M059J (cell line): ENCODE measurements at regions not wholly inside any gene's neighbourhood (a gene's known extent, or its start where the extent isn't known, plus 50 kb on each side); places are given as distances from the start of the nearest gene placed in this dataset.
"Not testable (repeated sequence)": the region's sequence is repeated elsewhere in the genome, so short reads cannot be mapped to it uniquely, and the experiment has no call there.

Experiments
- DNase-seq: peaks from one replicate; pipeline ENCODE4 v3.0.0-alpha.2; 2012; ENCODE audit warnings: low read depth

DNA sequence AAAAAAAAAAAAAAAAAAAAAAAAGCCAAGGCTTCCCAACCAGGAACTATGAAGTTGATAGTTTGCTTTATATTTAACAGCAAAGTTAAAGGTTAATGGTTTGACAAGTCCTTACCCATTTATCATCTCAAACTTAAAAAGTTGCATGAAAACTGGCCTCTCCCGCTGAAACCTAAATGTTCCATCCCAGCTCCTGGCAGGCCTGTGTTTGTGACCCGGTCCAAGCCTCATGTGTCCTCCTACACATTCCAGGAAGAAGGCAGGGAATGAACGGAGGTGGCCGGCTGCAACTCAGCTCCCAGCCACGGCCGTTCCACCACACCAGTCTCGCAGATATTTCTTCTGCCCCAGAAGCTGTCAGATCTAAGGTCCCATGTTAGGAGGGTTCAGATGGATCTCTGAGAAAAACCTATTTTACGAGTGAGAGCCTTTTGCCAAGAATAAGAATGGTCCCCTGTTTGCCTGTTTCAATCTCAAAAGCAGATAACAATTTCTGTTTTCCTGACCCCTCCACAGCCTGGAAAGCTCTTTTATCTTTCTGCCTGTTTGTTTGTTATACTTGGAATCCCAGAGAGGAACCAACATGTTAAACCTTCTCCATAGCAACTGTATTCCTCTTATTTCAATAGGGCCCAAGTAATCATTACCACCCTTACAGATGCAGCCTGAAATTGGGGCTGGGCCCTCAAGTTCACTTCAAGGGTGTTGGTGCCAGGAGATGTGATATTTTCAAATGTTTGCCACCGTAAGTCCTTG lies 56.5 kb downstream of the KCTD12 start:
- DNase-seq = no peak

DNA sequence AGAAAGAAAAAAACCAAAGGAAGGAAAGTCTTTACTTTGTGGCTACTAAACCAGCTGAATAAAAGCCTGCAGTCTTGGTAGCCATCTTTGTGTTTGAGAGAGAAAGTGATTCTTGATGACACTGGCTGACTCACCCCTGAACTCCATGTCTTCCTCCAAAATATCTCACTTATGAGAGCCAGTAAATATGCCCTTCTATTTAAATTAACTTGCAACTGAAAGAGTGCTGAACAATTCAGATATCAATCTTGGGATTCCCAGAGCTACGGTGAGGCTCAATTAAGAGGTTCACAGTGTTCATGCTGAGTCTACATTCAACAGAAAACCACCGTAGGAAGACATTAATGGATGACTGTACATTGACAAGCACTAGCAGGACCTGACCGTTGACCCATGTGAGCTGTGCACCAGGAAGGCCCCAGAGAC lies 57.9 kb downstream of the KCTD12 start:
- DNase-seq = peak; percentile 24

DNA sequence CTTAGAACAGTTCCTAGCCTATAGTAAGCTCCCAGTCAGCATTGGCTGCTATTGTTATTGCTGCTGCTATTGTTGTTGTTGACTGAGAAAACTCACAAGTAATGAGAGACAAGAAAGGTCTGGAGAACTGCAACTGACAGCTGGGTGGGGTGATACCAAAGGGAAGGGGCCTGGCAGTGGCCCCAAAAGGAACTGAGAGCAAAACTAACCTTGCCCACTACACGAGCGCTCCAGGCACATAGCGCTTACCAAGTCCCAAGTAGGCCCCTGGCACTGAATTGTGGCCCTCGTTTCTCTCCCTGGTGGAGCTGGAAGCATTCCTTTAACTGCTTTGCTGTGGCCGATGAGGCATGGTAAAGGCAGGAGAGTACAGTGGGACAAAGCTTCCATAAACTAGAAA lies 59.7 kb downstream of the KCTD12 start:
- no peak for DNase-seq

- no peak for DNase-seq
Observed at GRCh38 chr13:76825430-76825829, 60.8 kb downstream of the KCTD12 start.

- no peak for DNase-seq
Observed at GRCh38 chr13:76823969-76824368, 62.2 kb downstream of the KCTD12 start.

DNA sequence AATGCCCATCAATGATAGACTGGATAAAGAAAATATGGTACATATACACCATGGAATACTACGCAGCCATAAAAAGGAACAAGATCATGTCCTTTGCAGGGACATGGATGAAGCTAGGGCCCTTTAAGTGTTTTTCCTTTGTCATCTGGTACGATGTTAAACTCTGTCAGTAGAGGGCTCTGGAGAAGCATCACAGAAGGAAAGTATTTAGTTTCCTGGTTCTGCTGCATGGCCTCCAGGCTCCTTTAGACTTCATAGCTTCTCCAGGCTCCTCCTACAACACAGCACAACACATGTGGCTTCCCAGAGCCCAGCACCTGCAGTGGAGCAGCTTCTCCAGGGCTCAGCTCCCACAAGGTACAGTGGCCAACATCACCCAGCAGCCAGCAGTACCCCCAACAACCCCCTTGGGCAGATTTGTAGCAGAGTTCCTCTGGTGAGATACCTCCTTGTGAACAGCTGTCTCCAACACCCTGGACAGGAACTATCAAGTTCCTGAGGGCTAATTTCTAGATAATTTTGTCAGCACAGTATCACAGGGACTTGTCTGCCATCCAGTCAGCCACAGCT lies 63.4 kb downstream of the KCTD12 start:
- peak; percentile 60 for DNase-seq

- not testable (repeated sequence) for DNase-seq
Observed at GRCh38 chr13:76821222-76821621, 65.0 kb downstream of the KCTD12 start.

DNA sequence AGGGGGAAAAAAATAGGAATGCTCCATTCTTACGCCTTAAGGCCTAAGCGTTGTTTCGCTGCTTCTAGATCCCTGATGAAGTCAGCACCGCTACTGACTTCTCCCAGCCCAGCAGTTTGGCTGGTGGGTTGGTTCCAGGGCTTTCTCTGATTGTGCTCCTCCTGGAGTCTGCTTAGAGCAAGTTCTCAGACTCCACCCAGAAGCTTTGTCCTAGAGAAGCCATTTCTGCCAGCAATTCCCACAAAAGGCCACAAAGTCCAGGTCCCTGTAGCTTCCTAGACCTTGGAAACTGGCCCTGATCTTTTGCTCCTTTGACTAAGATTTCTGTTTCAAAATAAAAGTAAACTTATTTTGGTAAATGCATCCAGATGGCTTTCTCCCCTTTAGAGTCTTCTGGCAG lies 65.4 kb downstream of the KCTD12 start:
- peak; percentile 5 for DNase-seq

DNA sequence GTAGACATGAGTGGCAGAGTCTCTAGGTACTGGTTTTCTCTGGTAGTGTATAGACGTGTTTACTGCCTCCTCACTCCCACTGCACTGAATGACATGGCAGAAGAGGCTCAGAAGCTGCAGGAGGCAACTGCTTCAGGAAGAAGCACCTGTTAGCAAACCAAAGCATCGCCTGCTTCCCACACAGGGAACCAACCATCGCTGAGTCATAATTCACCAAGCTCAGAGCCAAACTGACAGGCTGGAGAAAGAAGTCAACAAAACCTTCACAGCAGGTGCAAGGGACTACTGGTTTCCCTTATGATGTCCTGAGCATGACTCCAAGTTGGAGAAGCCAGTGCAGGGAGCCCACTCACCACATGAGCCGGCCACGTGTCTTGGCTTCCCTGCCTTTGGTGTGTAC lies 69.8 kb downstream of the KCTD12 start:
- no peak for DNase-seq

DNA sequence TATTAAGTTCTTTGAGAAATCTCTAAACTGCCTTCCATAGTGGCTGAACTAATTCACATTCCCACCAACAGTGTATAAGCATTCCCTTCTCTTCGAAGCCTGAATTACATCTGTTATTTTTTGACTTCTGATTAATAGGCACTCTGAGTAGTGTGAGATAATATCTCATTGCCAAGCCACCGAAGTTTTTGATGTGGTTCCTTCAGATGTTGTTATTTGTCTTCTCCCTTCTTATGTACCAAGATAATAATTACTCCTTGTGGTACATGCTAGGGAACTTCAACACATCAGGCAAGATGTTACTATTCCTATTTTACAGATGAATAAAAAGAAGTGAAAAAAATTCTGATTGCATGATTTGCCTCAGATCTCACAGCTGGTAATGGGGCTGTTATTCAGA lies 70.9 kb downstream of the KCTD12 start:
- DNase-seq = no peak

GRCh38 chr13:76813891-76814290 lies 72.3 kb downstream of the KCTD12 start:
- no peak for DNase-seq

DNA sequence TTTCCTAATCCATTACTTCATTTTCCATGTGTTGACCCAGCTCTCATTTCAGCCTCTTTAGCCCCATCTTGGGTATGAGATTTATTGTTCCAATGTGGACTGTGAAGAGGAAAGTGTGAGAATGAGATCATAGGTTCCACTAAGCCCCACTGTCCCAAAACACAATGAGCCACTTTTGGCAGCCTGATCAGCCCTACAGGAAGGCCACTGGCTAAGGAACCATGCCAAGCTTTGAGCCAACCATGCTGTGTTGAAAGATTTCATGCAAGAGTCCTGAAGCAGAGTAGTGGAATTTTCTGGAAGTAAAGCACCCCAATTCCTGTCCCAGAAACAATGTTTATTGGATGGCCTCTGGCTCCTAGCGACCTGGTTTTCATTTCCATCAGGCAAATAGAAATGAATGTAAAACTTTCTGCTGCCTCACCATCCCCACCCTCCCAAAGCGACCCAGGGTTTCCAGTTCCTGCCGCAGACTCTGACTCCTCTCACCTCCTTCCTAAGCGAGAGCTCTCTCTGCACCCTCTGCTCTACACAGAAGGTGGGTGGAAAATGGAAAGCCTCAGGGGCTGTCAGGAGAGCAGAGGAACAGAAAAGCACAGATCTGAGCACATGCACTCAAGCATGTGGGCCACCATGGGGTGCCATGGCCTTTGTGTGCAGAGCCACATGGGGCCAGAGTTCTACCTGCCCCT lies 73.1 kb downstream of the KCTD12 start:
- DNase-seq = no peak

GRCh38 chr13:76812206-76812897 lies 73.9 kb downstream of the KCTD12 start:
- no peak for DNase-seq

GRCh38 chr13:76809389-76809788 lies 76.8 kb downstream of the KCTD12 start:
- DNase-seq = no peak

- no peak for DNase-seq
Observed at GRCh38 chr13:76808927-76809326, 77.3 kb downstream of the KCTD12 start.

DNA sequence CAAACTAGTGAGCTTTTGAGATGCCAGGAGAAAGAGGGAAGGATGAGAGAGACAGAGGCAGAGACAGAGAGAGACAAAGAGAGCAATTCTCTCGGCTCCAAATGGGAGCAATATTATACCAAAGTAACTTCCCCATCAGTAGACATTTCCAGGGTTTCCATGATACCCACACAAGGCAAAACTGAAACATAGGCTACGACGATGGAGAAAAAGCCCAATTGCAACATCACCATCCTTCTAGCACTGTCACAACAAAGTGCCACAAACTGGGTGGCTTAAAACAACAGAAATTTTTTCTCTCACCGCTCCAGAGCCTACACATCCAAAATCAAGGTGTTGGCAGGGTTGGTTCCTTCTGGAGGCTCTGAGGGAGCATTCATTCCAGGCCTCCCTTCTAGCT lies 81.4 kb downstream of the KCTD12 start:
- DNase-seq = no peak

DNA sequence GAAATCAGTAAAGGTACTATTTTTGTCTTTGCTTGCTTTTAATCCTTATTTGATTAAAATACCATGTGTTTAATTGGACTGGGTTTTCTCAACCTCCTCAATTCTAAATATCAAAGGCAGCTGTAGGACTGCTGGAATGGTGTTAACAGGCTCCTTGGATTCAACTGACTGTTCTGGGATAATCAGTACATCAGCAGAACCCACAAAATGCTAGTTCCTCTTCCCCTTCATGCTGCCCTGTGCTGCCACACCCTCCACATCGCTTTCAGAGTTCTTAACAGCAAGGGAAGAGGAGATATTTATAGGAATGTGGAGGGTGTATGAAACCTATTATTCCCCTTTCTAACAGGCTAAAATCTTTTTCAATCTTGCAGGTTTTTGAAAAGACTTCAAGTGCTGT lies 82.4 kb downstream of the KCTD12 start:
- no peak for DNase-seq

DNA sequence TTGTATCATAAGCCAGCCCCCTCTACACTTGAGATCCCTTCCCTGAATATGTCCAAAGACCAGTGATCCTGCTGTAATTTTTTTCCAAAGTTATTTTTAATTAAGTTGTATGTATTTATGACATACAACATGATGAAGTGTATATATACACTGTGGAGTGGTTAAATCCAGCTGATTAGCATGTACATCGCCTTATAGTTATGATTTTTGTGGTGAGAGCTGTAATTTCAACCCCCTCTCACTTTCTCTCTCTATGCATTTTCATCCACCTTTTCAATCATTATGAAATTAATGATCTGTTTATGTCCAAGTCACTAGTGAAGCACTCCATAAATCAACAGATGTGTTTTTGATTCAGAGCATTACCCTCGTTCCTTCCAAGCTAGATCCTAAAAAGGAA lies 85.3 kb downstream of the KCTD12 start:
- no peak for DNase-seq

DNA sequence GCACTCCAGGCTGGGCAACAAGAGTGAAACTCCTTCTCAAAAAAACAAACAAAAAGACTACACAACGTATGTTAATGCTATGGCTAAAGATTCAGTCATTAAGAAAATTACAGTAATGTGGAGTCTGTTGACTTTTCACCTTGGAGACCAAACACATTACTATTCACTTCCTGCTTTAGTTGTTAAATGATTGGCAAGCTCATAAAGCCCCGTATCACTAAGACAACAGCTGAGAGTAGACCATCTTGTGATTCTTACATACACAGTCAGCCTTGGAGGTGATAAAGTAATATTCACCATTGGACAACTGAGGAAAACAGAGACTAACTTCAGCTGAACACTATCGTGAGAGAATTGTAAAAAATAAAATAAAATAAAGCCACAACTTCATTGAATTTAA lies 86.5 kb downstream of the KCTD12 start:
- peak; percentile 36 for DNase-seq

DNA sequence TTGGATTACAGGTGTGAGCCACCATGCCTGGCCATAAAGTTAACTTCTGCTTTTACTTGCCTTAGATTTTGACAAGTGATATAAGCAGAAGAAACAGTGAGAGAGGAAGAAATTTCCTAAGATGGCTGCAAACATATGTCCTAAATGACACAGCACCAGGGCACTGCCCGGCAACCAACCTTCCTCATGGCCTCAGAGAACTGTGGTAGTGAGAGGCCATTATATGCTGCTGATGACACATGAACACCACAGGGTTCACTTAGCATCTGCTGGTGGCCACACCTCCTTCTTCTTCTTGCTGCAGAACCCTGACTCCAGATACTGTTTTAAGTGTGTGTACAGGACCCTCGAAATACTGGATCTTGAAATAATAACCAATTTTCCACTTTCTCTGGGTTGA lies 88.2 kb downstream of the KCTD12 start:
- no peak for DNase-seq

DNA sequence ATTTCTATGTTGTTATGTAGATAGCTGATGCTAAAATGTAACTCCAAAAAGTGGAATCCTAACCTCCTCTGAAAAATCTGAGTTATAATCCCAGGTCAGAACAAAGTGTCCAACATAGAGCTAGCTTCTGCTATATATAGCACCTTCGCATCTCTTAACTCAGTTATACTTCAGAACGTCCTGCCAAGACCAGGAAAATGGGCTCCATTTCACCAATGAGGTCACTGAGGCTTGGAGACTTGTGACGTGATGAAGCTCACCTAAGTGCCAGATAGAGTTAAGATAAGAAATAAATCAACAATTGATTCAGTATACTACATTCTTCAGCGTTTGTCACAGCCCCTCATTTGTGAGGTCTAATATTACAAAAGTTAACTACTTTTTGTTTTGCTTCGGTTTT lies 88.8 kb downstream of the KCTD12 start:
- no peak for DNase-seq

GRCh38 chr13:76796851-76797250 lies 89.4 kb downstream of the KCTD12 start:
- no peak for DNase-seq
